Body of pancreas (tissue), 4 donors: ENCODE measurements at regions not wholly inside any gene's neighbourhood (a gene's known extent, or its start where the extent isn't known, plus 50 kb on each side); places are given as distances from the start of the nearest gene placed in this dataset.

Experiments used
- CTCF ChIP-seq, 7 experiments: fragments of 450-650 bp in 4 of 7; fragments of 200-600 bp in 3 of 7; sonication (generic) in 3 of 7; IDR thresholded peaks; one replicate each; pipeline ENCODE4 v1.5.1; 2016 to 2019; ENCODE audit warnings: antibody characterized with exemption in 7 of 7
- POLR2A ChIP-seq, 3 donors: fragments of 450-650 bp; IDR thresholded peaks; one replicate each; pipeline ENCODE4 v1.6.1; 2016; ENCODE audit warnings: antibody characterized with exemption in 3 of 3, mild to moderate bottlenecking in 2 of 3

GRCh38 chr18:47519277-47519676 lies 267.8 kb upstream of the SKOR2 start:
- TF ChIP-seq POLR2A (IDR thresholded peaks at IDR 0.05), result no peak
- TF ChIP-seq CTCF (IDR thresholded peaks at IDR 0.05), result no peak
